ENCODE measurements at regions not wholly inside any gene's neighbourhood (a gene's known extent, or its start where the extent isn't known, plus 50 kb on each side); places are given as distances from the start of the nearest gene placed in this dataset.

DNA sequence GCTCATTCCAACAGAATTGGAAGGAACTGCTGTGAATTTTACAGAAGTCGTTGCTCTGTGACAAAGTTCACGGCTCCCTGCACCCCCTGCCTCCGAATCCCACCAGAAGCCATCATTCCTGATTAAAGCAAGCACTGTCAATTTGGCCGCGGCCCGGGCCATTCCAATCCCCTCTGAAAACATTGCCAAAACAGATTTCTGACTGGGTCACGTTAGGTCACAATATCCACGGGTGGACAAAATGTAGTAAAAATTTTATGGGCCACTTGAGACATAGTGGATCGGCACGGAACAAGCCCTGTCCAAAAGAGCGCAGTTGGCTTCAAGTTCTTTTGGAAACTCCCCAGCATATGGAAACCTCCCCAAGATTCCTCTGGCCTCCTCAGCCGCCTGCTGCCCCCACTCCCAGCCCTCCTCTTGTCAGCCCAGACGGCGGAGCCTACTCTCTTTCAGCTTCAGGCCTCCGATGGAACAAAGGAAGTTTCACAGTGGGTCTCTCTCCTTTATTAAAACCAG is 67.2 kb upstream of the IFNAR2 start:
- Histone ChIP-seq H3K27ac (ENCODE audit: low read depth, low read length) (no peak overlapping the region), H3K9me3 (ENCODE audit: control insufficient read depth, insufficient read depth, low read length) (no peaks in the 10 kb centered on the region), H3K4me3 (ENCODE audit: low read depth, low read length) (no peak overlapping the region), H3K27me3 (ENCODE audit: control insufficient read depth, insufficient read depth, low read length) (peaks cover 3% of the 10 kb centered on the region)
- TF ChIP-seq CTCF (IDR thresholded peaks at IDR 0.05; ENCODE audit: low read depth, low read length) = no peak
- POLR2A ChIA-PET = no interaction called here
- DNase-seq (ENCODE audit: low read depth, low spot score) = no peak
- CTCF ChIA-PET = no interaction called here

DNA sequence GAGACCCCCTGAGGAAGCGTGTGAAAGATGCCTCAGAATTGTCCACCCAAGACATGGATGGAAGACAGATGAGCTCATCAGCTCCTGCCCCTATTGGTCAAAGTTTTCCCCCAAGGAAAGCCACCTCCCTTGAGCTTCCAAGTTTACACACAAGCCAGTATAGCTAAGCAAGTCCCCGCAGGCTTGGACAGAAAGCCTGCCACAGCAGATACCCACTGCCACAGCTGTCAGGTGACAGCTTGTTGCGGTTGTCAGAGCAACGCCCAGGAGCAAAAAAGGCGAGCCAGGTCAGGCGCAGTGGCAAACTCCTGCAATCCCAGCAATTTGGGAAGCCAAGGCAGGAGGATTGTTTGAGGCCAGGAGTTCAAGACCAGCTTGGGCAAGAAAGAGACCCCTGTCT is 60.9 kb upstream of the IFNAR2 start:
- ChIA-PET POLR2A (no interaction called here), CTCF (no interaction called here)
- H3K27me3 ChIP-seq (ENCODE audit: control insufficient read depth, insufficient read depth, low read length) = peaks cover 6% of the 10 kb centered on the region
- no peak overlapping the region for H3K27ac ChIP-seq (ENCODE audit: low read depth, low read length)
- H3K9me3 ChIP-seq (ENCODE audit: control insufficient read depth, insufficient read depth, low read length) = no peaks in the 10 kb centered on the region
- TF ChIP-seq CTCF (IDR thresholded peaks at IDR 0.05; ENCODE audit: low read depth, low read length) = no peak
- H3K4me3 ChIP-seq (ENCODE audit: low read depth, low read length) = no peak overlapping the region
- DNase-seq (ENCODE audit: low read depth, low spot score) = no peak

DNA sequence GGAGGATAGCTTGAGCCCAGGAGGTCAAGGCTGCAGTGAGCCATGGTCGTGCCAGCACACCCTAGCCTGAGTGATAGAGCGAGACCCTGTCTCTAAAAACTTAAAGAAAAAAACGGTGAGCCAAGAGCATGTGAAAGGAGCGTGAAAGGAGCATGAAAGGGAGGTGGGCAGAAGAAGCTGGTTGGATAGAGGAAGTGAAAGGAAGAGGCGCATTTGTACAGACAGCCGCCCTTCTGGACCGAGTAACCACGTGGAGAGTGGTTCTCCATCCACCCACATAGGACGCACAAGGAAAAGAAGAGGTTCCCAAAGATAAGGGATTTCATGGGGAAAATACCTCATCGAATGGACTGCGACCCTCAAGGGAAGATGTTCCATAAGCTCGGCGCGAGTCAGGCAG is 60.4 kb upstream of the IFNAR2 start:
- ChIA-PET CTCF (interaction anchor here (1.8 kb wide), 1 partner anchor 229 kb away, joined by 5 read pairs; no protein-coding TSS in a partner anchor), POLR2A (no interaction called here)
- no peak for DNase-seq (ENCODE audit: low read depth, low spot score)
- no peak overlapping the region for H3K4me3 ChIP-seq (ENCODE audit: low read depth, low read length)
- H3K27me3 ChIP-seq (ENCODE audit: control insufficient read depth, insufficient read depth, low read length) = peaks cover 6% of the 10 kb centered on the region
- TF ChIP-seq CTCF (IDR thresholded peaks at IDR 0.05; ENCODE audit: low read depth, low read length) = no peak
- H3K9me3 ChIP-seq (ENCODE audit: control insufficient read depth, insufficient read depth, low read length) = no peaks in the 10 kb centered on the region
- no peak overlapping the region for H3K27ac ChIP-seq (ENCODE audit: low read depth, low read length)

DNA sequence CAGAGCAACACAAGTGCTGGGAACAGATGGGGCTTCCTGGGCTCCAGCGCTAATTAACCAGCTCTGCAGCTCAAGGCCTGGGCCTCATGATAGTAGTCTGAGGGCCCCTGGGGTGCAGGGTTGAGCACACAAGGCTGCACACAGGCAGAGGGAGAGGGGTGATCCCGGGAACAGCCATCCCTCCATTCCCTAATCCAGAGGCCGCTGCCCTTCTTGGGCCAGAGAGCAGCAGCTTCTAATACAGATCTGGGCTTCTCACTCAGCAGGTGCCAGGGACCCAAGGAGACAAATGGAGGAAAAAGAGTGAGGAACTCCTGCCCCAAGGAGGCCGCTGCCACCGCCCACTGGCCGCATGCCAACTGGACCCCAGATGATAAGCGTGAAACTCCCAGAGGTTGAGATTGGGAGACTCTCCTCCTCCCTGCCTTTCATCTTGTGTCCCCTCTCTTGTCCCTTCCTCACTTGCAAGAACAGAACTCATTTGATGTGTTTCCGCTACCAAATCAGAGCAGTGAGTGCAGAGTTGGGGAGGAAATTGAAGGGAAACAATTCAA is 58.0 kb upstream of the IFNAR2 start:
- ChIA-PET POLR2A (no interaction called here), CTCF (no interaction called here)
- Histone ChIP-seq H3K27ac (ENCODE audit: low read depth, low read length) (no peak overlapping the region), H3K4me3 (ENCODE audit: low read depth, low read length) (no peak overlapping the region), H3K27me3 (ENCODE audit: control insufficient read depth, insufficient read depth, low read length) (peaks cover 6% of the 10 kb centered on the region), H3K9me3 (ENCODE audit: control insufficient read depth, insufficient read depth, low read length) (no peaks in the 10 kb centered on the region)
- no peak for TF ChIP-seq CTCF (IDR thresholded peaks at IDR 0.05; ENCODE audit: low read depth, low read length)
- no peak for DNase-seq (ENCODE audit: low read depth, low spot score)

DNA sequence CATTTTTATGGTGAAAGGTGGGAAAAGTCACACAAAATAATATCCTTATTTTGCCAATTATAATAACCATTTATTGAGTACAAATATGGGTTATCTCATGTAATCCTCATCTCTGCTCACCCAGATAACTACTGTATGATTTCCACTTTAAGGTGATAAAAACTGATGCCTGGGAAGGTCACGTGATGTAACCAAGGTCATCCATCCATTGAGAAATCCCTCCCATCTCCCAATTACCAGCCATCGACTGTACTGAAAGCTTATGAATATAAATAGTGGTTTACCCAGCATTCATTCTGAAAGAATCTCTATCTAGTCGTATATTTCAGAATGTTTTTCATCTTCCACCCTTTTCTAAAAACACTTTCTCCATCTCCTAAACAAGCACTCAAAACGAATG is 55.0 kb upstream of the IFNAR2 start:
- Histone ChIP-seq H3K9me3 (ENCODE audit: control insufficient read depth, insufficient read depth, low read length) (no peaks in the 10 kb centered on the region), H3K27ac (ENCODE audit: low read depth, low read length) (no peak overlapping the region), H3K4me3 (ENCODE audit: low read depth, low read length) (no peak overlapping the region), H3K27me3 (ENCODE audit: control insufficient read depth, insufficient read depth, low read length) (peaks cover 16% of the 10 kb centered on the region)
- no peak for TF ChIP-seq CTCF (IDR thresholded peaks at IDR 0.05; ENCODE audit: low read depth, low read length)
- CTCF ChIA-PET = no interaction called here
- POLR2A ChIA-PET = no interaction called here
- DNase-seq (ENCODE audit: low read depth, low spot score) = no peak

Measured in AG04450 (cell line).